GM21367 (cell line): ENCODE measurements at regions not wholly inside any gene's neighbourhood (a gene's known extent, or its start where the extent isn't known, plus 50 kb on each side); places are given as distances from the start of the nearest gene placed in this dataset.

Experiments
- ATAC-seq: cut with Tn5 transposase; IDR thresholded peaks from one replicate; pipeline ENCODE4 v1.9.1; 2021; ENCODE audit not compliant: unreplicated experiment

DNA sequence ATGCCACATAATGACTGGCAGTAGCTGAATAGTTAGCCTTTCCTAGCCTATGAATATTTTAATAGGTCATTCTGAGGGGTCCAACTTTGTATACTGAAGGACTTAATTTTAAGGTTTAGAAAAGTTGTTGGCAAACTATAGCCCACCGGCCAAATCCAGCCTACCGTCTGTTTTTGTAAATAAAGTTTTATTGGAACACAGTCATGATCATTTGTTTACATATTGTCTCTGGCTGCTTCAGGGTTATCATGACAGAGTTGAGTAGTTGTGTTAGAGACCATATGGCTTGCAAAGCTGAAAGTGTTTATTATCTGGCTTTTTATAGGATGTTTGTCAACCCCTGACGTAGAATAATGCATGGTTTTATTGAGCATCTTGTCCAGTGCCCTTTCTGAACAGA lies 73.4 kb downstream of the NTMT2 start:
- no peak for ATAC-seq

DNA sequence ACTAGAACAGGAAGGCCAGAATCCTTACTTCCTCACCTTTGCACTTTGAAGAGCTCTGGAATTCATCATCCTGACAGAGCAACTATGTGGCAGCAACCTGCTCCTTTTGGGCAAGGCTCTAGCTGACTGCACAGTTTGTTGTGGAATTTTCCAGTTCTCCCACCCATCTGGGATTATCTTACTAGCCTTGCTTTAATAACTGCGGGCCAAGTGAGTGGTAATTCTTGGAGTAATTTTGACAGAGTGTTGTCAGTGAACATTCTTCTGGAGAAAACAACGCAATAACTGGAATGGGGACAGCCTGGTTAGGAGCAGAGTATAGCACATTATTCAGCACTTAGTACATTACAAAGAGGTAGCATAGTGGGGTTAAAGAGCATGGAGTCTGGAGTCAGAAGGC lies 75.3 kb downstream of the NTMT2 start:
- ATAC-seq = no peak

DNA sequence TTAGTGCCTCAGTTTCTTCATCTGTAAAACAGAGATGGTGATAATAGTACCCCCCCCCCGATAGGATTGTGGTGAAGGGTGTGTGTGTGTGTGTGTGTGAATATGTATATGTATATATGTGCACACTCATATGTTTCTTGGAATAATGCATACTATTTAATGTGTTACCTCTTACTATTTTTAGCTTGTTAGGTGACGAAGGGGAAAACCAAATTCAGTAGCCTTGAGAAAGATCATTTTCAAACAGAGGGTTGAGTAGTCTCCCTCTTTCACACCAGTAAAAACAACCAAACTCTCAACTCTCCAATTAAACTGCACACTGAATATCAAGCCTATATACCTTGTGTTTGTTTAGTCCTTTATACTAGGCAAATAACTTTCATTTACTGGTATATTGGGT lies 75.7 kb downstream of the NTMT2 start:
- ATAC-seq = no peak

DNA sequence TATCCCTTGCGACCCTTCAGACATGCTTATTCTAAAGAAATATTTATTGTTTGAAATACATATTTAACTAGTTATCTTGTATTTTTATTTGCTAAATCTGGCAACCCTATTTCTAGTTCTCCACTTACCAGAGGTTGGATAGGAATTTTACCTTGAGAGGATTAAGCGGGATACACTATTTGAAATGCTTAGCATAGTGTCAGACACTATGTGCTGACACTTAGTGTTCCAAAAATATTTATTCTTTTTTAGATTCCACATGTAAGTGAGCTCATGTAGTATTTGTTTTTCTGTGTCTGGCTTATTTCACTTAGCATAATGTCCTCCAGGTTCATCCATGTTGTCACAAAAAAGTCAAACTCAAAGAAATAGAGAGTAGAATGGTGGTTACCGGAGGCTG lies 78.7 kb downstream of the NTMT2 start:
- no peak for ATAC-seq

DNA sequence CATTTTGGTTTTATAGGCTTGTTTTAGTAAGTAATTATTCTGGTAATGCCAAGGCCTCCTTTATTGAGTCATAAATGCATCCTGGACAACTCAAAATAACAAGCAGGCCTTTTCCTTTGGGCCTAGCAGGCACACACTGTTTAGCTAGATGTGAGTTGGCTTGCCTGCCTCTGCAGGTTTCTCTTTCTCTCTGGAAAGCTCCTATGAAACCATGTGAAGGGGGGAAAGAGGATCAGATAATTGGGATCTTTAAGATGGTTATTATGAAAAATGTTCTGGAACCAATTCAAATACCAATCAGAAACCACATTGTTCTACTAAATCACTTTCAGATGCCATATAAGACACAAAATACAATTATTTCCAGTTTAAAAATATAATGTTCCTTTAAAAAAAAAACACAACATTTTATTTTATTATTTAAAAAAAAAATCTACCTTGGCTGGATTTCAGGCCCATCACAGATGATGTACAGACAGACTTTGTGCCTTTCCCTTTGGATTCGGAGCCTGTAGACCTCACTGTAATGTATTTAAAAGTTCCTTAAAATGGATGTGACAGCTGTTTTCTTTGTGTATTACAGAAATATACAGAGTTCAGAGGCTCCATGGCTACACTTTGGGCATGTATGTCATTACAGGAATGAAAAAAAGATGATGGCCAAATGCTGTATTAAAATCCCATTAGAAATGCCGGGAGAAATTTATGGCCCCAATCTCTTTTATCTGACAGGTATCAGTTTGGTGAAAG lies 80.2 kb downstream of the NTMT2 start:
- no peak for ATAC-seq

DNA sequence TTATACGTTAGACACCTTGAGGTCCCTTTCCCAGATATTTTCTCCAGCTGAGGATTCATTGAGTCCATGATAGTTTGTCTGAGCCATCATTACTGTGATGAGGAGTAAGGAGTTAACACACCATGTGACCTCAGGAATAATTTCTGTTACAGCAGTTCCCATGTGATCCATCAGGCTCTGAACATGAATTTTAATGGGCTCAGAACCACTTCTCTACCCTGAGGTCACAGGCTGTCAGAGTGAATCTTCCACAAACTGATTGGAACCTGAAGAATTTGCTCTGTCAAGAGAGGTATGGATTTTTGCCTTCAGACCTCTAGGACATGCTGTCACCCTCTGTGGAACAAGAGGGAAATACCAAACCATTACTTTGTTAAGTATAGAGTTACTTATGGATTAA lies 81.0 kb downstream of the NTMT2 start:
- ATAC-seq = no peak

DNA sequence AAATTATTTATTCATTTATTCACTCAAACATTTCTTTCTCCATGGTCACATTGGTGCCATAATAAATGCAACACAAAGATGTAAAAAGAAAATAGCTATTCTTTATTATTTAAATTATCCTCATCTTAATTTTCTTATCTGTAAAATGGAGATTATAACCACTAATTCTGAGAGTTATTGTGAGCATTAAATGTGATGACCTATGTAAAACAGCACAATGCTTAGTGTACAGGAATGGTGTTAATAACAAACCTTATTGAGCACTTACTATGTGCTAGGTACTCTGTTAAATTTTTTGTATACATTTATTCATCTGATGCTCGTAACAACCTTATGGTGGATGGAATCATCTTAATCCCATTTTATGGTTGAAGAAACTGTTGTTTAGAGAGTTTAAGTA lies 84.6 kb downstream of the NTMT2 start:
- no peak for ATAC-seq

DNA sequence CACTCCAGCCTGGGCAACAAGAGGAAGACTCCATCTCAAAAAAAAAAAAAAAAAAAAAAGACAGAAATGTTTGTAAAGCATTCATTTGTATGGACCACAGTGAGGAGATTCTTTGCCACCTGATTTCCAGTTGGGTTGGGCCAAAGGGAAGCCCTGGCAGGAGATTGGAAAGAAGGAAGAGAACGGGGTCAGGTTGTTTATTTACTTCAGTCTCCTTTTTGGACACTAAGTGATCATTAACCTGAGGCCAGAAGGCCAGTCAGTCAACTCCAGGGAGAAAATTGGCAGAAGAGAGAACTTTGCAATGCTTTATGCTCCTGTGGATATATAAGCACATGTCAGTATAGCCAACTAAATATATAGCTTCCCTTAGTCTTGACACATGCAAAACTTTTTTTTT lies 85.9 kb downstream of the NTMT2 start:
- ATAC-seq = no peak

DNA sequence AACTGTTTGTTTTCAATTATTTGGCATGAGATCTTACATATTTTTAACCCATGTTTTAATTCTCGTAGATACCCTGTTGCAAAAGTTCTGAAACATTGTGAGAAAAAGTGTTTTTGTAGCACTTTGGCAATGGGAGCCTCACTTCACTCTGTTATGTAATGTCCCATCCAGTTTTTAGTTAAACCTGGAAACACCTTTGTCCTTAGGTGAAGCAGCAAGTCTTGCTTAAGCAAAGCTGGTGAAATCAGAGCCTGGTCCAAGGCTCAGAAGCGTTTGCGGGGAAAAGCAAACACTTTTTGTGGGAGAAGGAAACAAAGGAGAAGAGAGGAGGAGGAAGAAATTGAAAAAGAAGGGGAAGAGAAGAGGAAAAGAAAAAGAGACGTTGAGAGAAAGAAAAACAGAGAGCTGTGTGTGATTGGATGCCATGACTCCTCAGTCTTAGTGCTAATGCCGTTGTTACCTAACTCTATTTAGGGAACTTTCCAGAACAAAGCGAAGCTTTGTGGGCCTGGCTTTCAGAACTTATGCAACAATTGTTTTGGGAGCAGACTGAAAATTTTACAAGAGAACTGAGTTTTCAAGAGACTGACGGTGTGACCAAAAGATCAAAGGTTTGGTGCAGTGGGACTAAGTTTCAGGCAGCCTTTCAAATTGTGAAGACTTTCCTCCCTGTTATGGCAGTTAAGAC lies 93.1 kb downstream of the NTMT2 start:
- ATAC-seq = no peak

DNA sequence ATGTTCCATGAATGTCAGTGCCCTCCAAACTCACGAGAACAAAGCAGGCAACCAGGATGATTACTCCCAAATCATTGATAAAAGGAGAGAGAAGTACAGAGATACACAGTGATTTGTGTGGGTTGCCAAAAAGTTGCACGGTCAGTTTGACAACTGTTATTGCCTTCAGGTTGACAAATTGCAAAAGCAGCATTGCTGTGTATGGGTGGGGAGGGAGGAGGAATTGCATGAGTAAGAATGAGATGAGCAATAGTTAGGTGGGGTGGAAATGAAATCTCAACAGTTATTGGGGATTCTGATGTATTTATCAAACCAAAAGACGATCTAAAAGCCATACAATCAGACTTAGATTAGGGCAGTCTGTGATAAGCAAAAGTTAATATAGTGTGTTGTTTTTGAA lies 93.7 kb downstream of the NTMT2 start:
- no peak for ATAC-seq

DNA sequence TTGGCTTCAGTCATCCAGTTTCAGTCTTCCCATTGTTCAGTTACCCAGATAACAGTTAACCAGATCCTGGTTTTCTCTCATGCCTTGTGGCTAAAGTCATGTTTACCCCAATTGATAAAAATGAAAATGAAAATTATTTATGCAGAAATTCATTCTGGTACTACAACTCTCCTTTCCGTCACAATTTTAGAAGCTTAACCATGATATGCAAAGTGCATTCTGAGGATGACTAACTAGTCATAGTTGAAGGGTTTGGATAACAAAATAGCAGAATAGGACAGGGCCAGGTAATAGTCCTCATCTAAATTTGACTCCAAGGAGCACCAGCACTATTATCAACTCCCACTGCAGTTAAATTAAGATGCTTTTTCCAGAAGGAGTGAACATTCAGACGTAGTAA lies 94.7 kb downstream of the NTMT2 start:
- peak; percentile 98 for ATAC-seq

DNA sequence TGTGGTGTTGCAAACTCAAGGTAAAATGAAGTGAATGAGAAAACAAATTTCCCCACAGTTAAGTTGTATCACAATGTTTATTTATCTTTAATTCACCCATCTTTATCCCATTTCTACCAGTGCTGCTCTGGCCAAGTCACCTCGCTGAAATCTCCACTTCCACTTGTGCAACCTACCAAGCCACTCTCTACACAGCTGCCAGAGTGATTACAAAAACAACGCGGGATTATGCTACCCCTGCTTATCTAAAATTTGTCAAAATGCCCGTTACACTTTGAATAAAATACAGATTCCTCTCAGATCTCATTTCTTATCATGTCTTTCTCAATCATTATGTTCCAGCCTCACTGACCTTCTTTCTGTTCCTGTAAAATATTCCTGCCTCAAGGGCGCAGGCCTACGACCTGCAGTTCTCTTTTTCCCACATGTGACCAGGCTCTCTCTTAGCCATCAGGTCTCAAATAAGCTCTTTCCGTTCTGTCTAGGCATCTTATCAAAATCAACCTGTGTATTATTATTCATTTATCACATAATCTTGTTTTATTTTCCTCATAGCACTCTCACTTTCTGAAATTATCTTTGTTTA lies 95.6 kb downstream of the NTMT2 start:
- no peak for ATAC-seq

DNA sequence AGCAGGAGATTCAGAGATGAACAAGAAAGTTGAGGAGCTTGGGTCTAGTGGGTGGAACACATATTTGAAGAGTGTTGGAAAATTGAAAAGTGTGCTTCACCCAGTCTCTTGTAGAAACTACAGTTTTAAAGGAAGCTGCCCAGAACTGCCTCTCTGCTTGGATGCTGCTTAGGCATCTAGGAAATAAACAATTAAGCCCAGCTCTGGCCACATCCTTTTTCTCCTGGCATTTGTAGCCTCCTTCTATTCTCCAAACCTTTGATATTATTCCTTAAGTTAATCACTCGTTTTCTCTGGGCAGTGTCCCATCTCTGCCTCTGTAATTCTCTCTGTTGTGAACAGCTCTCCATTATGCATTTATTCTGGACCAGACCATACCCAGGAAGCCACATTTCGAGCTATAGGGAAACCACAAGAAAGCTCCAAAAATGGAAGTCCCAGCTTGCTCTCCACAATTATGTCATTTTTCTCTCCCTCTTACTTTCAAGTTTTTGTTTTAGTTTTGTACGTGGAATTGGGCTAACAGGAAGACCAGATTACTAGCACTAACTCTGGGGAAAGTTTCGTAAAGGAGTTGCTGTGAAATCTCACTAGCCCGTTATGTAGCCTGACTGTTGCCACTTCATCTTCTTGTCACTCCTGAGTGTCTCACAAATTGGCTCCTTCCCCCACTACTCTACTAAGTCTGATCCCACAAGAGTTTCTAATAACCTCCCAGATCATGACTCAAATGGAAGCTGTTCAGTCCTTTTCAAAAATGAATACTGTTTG lies 102.2 kb downstream of the NTMT2 start:
- no peak for ATAC-seq

DNA sequence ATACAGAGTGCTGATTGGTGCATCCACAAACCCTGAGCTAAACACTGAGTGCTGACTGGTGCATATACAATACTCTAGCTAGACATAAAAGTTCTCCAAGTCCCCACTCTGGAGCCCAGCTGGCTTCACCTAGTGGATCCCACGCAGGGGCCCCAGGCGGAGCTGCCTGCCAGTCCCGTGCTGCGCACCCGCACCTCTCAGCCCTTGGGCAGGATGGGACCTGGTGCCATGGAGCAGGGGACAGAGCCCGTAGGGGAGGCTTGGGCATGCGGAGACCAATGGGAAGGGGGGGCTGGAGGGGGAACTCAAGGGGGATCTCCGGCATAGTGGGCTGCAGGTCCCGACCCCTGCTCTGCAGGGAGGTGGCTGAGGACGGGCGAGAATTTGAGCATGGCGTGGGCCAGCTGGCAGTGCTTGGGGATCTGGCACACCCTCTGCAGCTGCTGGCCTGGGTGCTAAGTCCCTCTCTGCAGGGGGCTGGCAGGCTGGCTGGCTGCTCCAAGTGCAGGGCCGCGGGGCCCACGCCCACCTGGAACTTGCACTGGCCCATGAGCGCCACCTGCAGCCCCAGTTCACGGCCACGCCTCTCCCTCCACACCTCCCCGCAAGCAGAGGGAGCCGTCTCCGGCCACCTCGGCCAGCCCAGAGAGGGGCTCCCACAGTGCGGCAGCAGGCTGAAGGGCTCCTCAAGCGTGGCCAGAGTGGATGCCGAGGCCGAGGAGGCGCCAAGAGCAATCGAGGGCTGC lies 104.9 kb downstream of the NTMT2 start:
- no peak for ATAC-seq

DNA sequence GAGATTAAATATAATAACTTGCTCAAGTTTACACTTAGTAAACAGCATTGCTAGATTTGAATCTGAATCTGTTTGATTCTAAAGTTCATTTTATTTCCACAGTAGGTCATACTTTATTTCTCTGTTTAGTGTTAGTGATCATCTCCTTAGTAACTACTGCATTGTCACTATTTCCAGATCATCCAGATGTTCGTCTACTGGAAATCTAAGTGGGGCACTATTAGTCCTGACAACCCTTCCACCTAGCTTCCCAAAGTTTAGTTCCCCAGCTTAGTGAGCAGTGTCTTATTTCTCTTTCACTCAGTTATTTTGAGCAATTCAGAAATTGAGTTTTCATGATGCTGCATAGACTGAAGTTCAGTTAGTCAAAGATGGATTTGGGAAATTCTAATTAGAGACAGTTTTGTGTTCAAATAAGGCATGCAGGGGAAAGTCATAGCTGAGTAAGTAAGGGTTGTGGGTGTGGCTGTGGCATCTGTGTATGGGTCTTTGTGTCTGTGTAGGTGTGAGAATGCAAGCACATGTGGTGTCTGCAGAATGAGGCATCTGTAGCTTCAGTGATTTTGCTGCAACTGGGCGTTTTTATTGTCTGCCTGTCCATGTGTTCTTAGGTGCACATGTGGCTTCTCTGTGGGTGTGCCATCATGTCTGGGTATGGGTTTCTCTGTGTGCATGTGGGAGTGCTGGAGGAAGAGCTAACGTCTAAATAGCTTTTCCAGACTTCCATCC lies 107.3 kb downstream of the NTMT2 start:
- ATAC-seq = no peak

DNA sequence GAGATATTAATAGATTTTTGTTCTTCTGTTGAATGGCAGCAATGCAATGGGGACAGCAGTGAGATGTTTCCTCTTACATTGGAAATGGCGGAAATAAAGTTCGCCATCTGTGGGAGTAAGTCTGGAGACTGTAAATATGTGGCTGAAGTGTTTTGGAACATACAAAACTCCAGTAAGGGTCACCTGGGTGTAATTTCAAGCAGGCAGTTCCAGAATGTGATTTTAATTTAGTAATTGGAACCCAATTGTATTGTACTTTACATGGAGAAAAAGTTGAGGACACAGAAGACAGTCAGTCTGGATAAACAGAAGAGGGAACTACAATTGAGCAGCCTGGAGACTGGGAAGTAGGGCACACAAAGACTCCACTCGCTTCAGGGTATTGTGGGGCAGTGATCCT lies 108.6 kb downstream of the NTMT2 start:
- ATAC-seq = no peak

DNA sequence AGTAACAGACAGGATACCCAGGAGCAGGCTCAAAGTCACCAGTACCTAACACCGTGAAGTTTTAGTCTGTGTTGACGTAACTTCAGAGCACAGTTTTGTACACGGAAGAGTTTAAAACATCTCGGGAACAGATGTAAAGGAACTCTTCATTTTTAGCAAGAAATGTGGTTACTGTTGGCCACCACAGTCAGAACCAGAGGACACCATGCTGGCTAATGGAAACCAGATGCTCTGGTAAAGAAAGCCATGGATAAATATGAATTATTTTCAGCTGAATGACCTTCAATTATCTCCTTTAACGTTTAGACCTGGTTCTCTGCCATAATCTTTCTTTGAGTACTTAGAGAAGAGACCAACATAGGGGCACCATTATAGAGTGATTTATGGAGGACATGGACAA lies 115.9 kb downstream of the NTMT2 start:
- ATAC-seq = no peak

DNA sequence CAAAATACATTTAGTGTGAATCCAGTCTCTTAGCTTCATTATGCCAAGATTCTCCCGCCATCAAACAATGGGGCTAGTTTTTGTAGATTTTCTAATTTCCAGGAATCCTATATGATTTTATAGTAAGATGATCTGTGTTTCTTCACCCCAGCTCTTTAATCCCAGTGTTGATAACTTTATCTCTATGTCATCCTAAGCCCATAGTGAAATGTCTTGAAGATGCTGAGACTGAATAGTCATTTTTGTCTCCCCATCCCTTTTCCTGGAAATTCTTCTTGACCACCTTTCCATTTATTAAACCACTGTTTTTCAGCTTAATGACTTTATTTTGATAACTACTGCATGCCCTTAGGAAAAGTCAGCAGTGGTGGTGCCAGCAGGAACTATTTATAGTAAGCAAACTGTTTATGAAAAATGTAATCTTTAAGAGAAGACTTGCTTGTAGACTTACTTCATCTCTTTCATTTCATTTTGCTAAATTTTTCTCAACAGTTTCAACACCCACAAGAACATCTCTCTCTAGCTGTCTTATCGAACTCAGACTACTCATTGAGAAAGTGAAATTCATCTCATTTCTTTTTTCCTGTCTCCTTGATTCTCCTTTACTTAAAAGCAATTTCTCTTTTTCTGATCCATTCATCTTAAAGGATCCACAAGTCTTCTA lies 116.6 kb downstream of the NTMT2 start:
- no peak for ATAC-seq

DNA sequence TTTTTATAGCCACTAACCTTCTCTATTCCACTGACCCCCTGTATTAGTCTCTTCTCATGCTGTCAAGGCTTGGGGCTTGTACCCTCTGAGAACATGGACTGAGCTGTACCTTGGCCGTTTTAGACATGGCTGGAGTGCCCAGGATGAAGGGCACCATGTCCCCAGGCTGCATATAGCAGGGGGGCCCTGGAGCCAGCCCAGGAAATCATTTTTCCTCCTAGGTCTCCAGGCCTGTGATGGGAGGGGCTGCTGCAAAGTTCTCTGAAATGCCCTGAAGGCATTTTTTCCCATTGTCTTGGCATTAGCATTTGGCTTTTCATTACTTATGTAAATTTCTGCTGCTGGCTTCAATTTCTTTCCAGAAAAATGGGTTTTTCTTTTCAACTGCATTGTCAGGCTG lies 119.5 kb downstream of the NTMT2 start:
- no peak for ATAC-seq

DNA sequence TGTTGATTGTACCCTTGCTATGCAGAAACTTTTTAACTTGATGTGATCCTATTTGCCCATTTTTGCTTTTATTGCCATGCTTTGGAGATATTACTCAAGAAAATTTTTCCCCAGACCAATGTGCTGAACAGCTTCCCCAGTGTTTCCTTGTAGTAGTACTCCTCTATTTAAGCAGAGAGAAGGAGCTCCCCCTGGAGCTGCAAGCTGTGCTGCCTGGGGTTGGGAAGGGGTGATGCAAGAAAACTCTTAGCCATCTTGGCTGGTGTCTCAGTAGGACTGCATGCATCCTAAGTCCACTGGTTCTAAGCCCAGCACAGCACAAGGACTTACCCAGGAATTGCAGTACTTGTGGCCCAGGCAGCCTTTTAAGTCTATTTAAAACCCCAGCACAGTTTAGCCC lies 121.6 kb downstream of the NTMT2 start:
- ATAC-seq = no peak
